ENCODE measurements at regions not wholly inside any gene's neighbourhood (a gene's known extent, or its start where the extent isn't known, plus 50 kb on each side); places are given as distances from the start of the nearest gene placed in this dataset.
"Not testable (repeated sequence)": the region's sequence is repeated elsewhere in the genome, so short reads cannot be mapped to it uniquely, and the experiment has no call there.

DNA sequence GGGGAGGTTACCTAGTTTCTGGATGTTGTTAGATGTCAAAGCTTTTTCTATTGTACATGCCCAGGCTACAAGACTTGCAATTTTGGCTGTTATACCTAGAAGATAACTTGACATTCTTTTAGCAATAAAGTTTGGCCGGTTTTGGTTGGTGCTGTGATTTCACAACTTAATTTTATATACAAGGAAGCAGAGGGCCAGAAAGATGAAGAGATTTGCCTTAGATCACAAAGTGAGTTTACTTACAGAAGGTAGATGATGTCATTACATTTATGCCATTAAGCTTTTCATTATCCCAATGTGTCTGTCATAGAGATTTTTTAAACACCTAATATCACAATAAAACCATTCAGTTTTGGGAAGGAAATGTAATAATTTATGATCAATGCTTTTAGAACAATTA, 698.7 kb upstream of the ANO3 start:
- DNase-seq, result no peak

DNA sequence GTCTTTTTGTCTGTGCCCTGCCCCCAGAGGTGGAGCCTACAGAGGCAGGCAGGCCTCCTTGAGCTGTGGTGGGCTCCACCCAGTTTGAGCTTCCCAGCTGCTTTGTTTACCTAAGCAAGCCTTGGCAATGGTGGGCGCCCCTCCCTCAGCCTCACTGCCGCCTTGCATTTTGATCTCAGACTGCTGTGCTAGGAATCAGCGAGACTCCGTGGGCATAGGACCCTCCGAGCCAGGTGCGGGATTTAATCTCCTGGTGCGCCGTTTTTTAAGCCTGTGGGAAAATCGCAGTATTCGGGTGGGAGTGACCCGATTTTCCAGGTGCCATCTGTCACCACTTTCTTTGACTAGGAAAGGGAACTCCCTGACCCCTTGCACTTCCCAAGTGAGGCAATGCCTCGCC, 682.7 kb upstream of the ANO3 start:
- DNase-seq, result not testable (repeated sequence)

DNA sequence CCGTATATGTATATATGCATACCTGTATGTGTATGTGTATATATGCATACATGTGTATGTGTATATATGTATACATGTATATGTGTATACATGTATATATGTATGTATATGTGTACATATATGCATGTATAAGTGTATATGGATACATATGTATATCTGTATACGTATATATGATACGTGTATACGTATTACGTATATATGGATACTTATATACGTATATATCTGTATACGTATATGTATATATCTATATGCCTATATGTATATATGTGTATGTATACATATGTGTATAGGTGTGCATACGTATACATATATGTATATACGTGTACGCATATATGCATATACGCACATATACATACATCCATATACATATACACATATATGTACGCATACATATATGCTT, 681.6 kb upstream of the ANO3 start:
- DNase-seq, result no peak

DNA sequence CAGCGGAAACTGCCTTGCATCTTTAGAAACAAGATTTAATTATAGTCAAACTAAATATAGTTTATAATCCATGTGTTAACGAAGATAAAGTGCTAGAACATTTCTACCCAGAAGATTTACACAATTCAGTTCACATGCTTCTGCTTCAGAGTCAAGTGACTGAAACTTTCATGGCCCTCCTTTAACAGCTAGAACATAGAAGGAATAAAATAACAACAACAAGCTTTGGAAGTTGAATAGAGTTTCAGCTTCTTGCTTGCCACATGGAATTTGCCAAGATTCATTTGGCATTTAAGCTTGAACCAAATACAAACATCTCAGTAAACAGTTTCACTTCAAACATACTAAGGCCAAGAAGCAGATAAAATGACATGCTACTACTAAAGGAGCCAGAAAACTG, 676.3 kb upstream of the ANO3 start:
- no peak for DNase-seq

DNA sequence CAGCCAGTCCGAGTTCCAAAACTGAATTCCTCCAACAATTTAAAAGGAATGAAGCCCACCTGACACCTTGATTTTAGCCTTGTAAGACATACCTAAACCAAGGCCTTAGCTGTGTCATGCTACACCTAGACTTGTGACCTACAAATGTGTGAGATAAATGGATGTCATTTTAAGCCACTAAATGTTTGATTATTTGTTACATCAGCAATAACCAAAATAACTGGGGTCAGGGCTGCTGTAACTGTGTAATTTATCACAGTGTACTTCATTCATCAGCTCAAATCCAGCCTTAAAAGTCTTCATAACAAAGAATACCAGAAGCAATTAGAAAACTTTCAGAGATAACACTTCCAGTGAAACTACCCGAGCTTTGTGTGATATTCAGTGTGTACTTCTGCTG, 673.0 kb upstream of the ANO3 start:
- DNase-seq, result no peak

DNA sequence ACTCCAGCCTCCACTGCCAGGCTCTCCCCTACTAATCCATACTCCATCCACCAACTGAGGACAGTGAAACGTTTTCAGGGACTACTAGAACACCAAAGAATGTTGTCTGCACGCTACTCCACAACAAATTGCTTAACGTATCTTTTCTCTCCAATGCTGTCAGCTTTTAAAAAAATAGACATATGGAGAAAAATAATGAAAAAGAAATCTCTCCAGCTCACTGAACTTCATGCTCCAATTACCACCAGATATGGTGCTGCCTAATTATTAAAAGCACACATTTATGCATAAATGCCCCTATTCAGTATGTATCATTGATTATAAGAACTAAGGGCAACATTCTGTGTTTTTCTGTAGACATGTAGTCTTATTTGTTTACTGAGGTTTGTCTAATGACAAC, 672.2 kb upstream of the ANO3 start:
- DNase-seq, result no peak

DNA sequence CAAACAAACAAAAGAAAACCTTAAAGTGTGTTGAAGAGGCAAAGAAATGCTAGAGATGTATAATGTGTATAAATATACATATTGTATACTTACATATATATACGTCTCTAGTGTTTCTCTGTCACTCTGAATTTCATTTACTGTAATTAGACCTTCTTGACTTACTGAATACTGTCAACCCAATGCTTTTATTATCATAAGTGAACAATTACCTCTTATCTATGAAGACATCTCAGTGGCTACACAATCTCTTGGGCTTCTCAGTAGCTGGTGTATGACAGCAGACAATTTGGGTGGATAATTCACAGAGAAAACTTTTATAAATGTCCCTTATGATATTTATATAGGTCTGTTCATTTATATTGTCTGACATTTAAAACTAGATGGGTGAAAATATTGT, 664.1 kb upstream of the ANO3 start:
- DNase-seq, result no peak

DNA sequence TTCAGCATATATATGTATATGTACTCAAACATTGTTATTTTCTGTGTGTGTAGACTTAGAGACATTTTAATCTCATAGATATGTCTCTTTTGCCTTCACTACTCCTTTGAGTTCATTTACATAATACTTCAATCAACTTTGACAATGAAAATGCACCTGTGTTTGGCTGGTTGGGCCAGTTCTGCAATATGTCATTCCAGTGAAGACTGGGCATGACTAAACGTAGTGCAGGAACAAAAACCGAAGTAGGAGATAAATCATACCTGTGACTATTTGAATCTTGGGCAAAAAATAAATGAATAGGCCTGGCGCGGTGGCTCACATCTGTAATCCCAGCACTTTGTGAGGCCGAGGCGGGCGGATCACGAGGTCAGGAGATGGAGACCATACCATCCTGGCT, 640.0 kb upstream of the ANO3 start:
- no peak for DNase-seq

DNA sequence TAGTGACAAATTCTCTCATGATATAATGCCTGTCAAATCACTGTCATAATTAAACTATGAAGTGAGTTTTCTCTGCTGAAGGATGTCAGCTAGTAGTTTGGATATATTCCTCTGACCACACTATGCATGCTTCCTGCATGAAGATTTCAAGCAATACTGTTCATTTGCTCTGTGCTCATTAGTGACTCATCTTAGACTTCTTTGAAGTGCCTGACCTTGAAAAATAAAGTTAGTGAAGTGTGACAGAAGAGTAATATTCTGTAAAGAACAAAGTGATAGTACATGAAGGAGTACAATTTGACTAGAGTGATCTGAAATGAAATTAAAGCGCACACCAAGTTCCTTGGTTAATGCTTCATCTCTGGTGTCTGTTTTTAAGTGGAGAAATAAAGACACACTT, 629.5 kb upstream of the ANO3 start:
- no peak for DNase-seq

DNA sequence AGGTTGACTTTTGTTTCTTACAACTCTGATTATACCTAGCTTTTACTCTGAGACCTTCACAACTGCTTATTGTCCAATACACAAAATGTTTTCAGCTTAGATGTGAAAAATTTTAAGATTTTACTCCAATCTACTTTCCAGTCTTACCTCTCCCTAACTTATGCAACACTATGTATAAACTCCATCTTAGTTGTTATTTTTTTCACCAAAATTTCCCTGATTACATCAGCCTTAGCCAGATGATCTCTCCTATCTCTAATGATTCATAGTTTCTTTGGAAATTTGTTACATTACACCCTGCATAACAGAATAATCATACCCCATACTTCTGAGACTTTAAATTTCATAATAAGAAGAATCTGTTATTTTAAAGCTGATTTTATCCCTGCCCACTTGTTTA, 621.0 kb upstream of the ANO3 start:
- no peak for DNase-seq

DNA sequence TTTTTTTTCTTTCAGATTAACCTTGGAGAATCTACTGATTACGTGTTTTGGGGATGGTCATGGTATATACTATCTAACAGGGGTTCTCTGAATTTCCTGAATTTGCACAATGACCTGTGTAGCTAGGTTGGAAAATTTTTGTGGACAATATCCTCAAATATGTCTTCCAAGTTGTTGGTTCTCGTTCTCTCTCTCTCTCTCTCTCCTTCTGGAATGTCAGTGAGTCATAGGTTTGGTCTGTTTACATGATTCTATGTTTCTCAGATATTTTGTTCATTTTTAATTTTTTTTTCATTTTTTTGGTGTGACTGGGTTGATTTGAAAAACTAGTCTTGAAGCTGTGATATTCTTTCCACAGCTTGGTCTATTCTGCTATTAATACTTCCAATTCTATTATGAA, 604.0 kb upstream of the ANO3 start:
- no peak for DNase-seq

DNA sequence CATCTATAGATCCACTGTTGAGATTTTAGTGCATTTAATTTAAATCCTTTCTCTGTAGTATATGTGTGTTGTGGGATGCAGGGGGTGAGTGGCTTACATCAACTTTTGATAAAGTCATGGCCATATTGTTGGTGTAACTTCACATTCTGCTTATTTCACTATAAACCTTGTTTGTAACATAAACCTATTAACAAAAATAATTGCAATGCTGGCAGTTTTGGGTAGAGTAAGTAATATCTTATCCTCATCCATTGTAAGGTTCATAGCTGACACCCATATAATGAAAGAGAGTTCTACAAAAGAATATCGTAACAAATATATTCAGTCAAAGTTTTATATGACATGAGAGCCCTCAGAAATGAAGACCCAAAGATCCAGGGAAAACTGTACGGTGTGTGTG, 601.7 kb upstream of the ANO3 start:
- DNase-seq, result no peak

DNA sequence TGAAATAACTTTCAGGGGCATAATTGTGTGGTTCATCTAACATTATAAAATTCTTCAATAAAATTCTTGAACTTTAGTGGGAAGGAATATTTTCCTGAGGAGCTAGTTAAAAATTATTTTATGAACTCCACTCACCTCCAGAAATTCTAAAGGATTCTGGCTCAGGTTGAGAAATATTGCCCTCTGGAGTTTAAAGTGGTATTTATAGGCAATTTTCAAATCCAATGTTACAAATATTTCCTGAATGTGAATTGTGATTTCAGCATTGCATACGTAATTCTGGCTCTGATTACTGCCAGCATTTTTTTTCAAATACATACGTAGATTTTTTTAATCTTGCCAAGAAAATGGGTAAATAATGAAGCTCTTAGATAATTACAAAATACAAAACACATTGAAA, 598.2 kb upstream of the ANO3 start:
- DNase-seq, result no peak

DNA sequence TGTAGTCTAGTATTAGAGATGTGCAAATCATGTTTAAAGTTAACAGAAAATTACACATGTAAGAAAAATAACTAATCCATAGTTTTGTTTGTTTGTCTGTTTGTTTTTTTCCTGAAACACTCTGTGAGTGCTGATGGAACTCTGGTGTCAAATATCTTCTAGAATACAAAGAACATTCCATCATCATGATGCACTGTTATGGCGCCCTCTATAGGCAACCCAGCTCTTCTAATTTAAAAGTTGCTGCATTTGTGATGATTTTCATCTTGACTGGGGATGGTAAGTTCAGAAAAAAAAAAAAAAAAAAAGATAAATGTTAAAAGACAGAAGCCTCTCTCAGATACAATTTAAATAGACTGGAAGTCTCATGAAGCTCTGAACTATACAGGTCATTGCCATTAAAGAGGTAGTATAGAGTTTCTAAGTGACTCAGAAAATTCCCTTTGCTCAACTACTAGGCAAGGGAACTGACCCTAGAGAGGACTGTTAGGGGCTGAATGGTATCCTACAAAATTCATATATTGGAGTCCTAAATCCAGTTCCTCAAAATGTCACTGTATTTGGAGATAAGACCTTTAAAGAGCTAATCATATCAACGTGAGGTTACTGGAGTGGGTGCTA, 597.2 kb upstream of the ANO3 start:
- DNase-seq, result no peak

DNA sequence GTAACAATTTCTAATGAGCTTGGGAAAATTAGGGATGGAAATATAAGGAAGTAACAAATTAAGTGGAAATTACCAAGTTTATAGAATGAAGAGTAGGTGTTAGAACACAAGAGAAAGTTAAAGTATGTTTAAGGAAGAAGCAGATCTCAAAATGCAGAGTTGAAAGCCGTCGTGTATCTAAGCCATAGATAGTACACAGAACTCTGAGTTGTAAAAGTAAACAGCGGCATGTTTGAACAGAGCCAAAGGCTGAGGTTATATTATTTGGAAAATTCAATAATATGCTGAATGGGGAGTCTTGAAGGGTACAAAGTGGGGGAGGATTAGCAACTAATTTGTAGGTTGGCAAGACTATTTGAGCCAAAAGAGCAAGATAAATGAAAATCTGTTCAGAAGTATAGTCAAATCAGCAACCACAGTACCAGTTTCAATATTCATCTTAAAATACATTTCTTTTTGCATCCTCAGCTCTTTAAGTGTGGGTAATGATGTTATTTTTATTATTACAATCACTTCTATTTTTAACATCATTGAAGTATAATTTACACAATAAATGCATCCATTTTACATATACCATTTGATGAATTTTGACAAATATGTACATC, 594.8 kb upstream of the ANO3 start:
- no peak for DNase-seq

DNA sequence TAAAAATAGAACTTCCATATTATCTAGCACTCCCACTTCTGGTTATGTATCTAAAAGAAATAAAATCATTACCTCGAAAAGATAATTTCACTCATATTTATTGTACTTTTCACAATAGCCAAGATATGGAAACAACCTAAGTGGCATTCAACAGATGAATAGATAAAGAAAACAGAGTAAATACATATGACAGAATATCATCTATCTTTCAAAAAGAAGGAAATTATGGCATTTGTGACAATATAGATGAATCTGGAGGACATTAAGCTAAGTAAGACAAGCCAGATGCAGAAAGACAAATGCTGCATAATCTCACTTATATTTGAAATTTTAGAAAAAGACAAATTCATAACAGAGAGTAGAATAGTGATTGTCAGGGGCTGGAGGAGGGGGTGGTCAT, 590.0 kb upstream of the ANO3 start:
- no peak for DNase-seq

DNA sequence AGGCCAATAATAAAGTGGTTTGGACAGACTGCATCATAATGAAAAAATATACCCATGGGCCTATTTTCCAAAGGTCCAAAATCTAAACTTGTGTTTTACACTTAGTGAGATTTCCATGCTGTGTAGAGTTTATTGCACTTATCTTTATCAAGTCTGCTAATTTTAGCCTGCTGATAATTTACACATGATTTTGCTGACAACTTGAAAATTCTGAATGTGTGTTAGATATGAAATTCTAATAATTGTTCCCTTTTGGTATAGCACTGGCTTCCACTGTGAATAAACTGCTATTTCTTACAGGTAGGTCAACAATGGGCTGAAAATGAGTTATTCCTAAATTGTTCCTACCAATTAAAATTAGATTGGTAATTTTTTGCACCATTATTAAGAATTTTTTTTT, 589.1 kb upstream of the ANO3 start:
- DNase-seq, result no peak

DNA sequence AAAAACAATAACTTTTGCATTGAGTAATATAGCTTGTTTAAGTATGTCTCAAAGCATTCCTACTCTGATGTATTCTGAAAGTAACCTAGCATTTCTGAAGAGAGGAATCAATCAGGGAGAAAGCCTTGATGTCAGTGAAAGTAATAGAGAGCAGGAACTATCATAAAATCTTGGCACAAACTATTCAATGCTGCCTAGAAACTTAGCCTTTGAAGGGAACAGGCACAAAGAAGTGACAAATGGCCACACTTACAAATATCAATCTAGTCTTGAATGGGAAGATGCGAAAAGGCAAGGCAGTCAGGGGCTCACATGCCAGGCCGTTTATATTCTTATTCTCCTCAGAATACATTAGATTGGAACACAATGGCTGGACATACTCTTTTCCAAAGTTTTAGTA, 576.5 kb upstream of the ANO3 start:
- DNase-seq, result no peak

DNA sequence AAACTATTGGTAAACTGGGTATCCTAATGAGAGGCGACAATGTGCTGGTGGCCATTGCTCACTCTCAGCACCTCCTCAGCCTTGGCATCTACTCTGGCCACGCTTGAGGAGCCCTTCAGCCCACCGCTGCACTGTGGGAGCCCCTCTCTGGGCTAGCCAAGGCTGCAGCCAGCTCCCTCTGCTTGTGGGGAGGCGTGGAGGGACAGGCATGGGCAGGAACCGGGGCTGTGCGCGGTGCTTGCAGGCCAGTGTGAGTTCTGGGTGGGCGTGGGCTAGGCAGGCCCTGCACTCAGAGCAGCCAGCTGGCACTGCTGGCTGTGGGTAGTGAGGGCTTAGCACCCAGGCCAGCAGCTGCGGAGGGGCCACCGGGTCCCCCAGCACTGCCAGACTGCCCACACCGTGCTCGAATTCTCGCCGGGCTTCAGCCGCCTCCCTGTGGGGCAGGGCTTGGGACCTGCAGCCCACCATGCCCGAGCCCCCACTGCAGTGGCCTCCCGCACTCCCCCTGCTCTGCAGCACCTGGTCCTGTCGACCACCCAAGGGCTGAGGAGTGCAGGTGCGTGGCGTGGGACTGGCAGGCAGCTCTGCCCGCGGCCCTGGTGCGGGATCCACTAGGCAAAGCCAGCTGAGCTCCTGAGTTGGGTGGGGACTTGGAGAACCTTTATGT, 575.9 kb upstream of the ANO3 start:
- DNase-seq, result no peak

DNA sequence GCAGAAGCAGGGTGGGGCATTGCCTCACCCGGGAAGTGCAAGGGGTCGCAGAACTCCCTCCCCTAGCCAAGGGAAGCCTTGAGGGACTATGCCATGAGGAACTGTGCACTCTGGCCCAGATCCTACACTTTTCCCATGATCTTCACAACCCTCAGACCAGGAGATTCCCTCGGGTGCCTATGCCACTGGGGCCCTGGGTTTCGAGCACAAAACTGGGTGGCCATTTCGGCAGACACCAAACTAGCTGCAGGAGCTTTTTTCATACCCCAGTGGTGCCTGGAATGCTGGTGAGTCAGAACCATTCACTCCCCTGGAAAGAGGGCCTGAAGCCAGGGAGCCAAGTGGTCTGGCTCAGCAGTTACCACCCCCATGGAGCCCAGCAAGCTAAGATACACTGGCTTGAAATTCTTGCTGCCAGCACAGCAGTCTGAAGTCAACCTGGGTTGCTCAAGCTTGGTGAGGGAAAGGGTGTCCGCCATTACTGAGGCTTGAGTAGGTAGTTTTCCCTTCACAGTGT, 573.7 kb upstream of the ANO3 start:
- DNase-seq, result no peak

DNA sequence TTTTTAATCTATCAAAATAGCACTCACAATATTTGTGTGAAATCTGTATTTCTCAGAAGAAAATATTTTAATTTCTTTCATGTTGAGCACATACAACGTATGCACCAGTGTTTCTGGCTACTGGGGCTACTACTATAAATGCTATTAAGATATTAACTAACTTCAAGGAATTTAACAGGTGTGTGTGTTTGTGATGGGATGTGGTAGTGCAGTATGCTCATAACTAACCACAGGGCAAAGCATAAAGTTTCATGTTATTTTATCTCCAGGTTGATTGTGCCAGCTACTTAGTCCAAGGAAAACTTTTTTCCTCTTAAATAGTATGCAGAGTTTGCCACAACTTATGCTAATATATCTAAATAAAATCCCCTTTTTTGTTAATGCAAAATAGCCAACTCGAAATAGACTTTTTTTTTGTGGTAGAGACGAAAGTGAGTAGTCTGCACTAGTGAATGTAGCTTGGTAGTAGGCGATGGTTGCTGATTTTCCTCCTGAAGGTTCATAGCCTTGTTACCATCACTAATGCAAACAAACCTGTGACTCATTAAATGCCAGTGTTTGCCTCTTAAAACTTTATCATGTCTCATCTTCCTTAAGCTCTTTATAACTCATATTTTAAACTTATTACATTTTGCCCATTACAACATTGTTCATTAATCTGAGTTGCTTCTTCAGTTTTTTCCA, 565.5 kb upstream of the ANO3 start:
- DNase-seq, result no peak

DNA sequence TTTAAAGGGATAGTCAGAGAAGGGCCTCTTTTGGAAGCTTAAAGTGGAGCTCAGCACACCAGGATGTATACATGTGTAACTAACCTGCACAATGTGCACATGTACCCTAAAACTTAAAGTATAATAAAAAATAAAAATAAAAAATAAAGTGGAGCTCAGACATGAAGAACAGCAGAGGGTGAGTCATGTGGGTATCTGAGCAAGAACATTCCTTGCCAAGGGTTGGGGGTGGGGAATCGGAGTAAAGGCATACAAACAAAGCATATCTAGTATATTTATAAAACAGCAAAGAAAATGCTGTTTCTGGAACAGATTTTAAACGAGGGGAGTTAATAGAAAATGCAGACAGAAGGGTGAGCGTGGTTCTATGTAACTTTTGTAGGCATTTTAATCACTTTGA, 562.6 kb upstream of the ANO3 start:
- DNase-seq, result no peak

DNA sequence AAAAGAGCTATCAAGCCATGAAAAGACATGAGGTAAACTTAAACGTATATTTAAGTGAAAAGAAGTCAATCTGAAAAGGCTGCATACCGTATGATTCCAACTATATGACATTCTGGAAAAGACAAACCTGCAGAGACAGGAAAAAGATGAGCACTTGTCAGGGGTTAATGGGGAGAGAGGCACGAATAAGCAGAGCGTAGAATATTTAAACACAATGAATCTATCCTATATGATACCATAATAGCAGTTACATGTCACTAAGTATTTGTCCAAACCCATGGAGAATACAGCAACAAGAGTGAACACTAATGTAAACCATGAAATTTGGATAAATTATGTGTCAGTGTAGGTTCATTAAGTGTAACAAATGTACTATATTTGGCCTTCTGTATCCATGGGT, 560.3 kb upstream of the ANO3 start:
- DNase-seq, result no peak

DNA sequence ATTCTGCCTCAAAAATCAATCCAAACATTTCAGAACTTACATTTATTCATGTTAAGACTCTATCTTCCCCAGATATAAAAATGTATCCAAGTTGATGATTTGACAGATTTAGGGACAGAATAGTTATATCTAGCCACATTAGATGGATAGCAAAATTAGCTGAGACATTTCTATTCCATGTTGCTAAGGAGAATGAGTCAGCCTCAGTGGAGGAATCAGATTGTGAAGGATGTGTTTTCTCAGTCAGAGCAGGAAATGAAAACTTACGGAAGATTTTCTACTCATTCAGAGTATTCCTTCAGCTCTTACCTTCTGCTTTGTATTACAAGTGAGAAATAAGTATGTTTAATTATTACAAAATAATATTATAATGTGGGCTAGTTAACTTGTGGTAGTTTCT, 556.3 kb upstream of the ANO3 start:
- DNase-seq, result no peak
